K562 (cell line): ENCODE measurements at regions not wholly inside any gene's neighbourhood (a gene's known extent, or its start where the extent isn't known, plus 50 kb on each side); places are given as distances from the start of the nearest gene placed in this dataset.

ENCODE experiments used
- CBFB ChIP-seq: sonication (generic); formaldehyde crosslinking; IDR thresholded peaks from 2 replicates; pipeline ENCODE4 v1.4.0; 2020; ENCODE audit warnings: mild to moderate bottlenecking, missing genetic modification reagents
- CCAR2 ChIP-seq: fragments of 200-400 bp; formaldehyde crosslinking; IDR thresholded peaks from 2 replicates; pipeline ENCODE4 v1.6.1; 2017; ENCODE audit warnings: mild to moderate bottlenecking, low read depth, low read length
- ELF1 ChIP-seq: fragments of 200-800 bp; sonication (Bioruptor generic); IDR thresholded peaks from 2 replicates; pipeline ENCODE4 v1.6.1; 2016; ENCODE audit warnings: missing genetic modification characterization, missing compliant biosample characterization
- KHSRP ChIP-seq: fragments of 450-650 bp; IDR thresholded peaks from 2 replicates; pipeline ENCODE4 v1.6.1; 2017
- MAFK ChIP-seq: IDR thresholded peaks from 2 replicates; pipeline ENCODE4 v1.6.1; 2011; ENCODE audit warnings: low read length, improper control_type of control experiment
- PML ChIP-seq: IDR thresholded peaks from 2 replicates; pipeline ENCODE4 v1.6.1; 2012; ENCODE audit warnings: low read length, inconsistent platforms
- RUNX1 ChIP-seq: sonication (generic); IDR thresholded peaks from 2 replicates; pipeline ENCODE4 v1.6.1; 2016; ENCODE audit warnings: antibody characterized with exemption, low read depth
- TF ChIP-seq, protein P1 (sequence below): fragments of 450-650 bp; formaldehyde crosslinking; IDR thresholded peaks from 2 replicates; pipeline ENCODE4 v1.4.0; 2022; ENCODE audit warnings: mild to moderate bottlenecking, moderate library complexity
- TF ChIP-seq, protein P2 (sequence below): IDR thresholded peaks from 2 replicates; pipeline ENCODE4 v1.6.1; 2011; ENCODE audit not compliant: insufficient read length; ENCODE audit errors: extremely low read depth
- TF ChIP-seq, protein P3 (sequence below): sonication (generic); formaldehyde crosslinking; IDR thresholded peaks from 2 replicates; pipeline ENCODE4 v1.8.0; 2022; ENCODE audit warnings: missing genetic modification reagents, mild to moderate bottlenecking, borderline replicate concordance
- TF ChIP-seq, protein P4 (sequence below): sonication (generic); formaldehyde crosslinking; IDR thresholded peaks from 2 replicates; pipeline ENCODE4 v1.8.1; 2023; ENCODE audit warnings: mild to moderate bottlenecking, missing genetic modification reagents, moderate library complexity

DNA sequence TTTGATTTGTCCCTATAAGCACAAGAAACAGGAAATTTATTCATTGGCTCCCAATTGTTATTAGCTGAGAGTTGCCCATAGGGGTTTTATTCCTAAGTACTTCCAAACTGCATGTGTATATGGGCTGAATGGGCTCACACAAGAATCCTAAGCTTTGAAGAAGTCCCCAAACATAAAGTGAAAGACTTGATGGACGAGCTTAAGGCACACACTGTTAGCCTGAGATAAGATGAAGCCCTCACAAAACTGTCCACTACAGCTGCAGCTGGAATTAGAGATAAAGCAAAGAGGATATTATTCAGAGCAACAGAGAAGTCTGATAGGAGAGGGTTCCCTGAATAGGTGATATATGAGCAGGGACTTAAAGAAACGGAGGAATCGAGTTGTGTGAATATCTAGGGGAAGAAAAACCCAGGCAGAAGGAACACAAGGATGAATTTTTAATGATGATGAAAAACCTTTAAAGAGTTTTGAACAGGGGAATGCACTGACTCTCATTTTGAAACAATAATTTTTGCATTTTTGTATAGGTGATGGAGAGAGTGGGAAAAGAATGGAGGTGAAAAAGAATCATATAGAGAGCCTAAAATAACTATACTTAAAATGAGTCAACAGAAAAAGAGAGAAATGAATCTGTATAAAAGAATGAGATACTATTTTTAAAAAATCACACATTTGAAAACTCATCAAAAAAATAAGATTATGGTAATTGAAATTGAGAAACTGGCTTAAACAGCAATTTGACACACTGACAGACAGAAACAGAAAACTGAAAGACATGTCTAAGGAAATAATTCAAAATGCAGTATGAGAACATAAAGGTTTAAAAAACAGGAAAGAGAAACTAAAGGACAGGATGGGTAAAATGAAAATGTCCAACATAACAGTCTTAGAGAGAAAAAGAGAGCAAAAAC is 133.6 kb upstream of the POGK start (continued):
- TF ChIP-seq, protein P1, sequence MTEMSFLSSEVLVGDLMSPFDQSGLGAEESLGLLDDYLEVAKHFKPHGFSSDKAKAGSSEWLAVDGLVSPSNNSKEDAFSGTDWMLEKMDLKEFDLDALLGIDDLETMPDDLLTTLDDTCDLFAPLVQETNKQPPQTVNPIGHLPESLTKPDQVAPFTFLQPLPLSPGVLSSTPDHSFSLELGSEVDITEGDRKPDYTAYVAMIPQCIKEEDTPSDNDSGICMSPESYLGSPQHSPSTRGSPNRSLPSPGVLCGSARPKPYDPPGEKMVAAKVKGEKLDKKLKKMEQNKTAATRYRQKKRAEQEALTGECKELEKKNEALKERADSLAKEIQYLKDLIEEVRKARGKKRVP = peak; percentile 82; the same call in 1 of the 2 replicates
- TF ChIP-seq, protein P2, sequence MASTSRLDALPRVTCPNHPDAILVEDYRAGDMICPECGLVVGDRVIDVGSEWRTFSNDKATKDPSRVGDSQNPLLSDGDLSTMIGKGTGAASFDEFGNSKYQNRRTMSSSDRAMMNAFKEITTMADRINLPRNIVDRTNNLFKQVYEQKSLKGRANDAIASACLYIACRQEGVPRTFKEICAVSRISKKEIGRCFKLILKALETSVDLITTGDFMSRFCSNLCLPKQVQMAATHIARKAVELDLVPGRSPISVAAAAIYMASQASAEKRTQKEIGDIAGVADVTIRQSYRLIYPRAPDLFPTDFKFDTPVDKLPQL = no peak
- TF ChIP-seq, protein P3, sequence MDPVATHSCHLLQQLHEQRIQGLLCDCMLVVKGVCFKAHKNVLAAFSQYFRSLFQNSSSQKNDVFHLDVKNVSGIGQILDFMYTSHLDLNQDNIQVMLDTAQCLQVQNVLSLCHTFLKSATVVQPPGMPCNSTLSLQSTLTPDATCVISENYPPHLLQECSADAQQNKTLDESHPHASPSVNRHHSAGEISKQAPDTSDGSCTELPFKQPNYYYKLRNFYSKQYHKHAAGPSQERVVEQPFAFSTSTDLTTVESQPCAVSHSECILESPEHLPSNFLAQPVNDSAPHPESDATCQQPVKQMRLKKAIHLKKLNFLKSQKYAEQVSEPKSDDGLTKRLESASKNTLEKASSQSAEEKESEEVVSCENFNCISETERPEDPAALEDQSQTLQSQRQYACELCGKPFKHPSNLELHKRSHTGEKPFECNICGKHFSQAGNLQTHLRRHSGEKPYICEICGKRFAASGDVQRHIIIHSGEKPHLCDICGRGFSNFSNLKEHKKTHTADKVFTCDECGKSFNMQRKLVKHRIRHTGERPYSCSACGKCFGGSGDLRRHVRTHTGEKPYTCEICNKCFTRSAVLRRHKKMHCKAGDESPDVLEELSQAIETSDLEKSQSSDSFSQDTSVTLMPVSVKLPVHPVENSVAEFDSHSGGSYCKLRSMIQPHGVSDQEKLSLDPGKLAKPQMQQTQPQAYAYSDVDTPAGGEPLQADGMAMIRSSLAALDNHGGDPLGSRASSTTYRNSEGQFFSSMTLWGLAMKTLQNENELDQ (CRISPR knock-in tag) = no peak
- TF ChIP-seq CBFB (CRISPR knock-in tag) (no peak), MAFK (peak; percentile 42; the same call in 1 of the 2 replicates), RUNX1 (0 out of 2 replicates have a peak, but pooled peaks have one; percentile 90), ELF1 (tag) (no peak), CCAR2 (no peak), KHSRP (peak; percentile 95), PML (peak; percentile 100)
- TF ChIP-seq, protein P4, sequence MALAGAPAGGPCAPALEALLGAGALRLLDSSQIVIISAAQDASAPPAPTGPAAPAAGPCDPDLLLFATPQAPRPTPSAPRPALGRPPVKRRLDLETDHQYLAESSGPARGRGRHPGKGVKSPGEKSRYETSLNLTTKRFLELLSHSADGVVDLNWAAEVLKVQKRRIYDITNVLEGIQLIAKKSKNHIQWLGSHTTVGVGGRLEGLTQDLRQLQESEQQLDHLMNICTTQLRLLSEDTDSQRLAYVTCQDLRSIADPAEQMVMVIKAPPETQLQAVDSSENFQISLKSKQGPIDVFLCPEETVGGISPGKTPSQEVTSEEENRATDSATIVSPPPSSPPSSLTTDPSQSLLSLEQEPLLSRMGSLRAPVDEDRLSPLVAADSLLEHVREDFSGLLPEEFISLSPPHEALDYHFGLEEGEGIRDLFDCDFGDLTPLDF (CRISPR knock-in tag) = no peak
